NT2/D1 (cell line): ENCODE measurements at regions not wholly inside any gene's neighbourhood (a gene's known extent, or its start where the extent isn't known, plus 50 kb on each side); places are given as distances from the start of the nearest gene placed in this dataset.

Source experiments
- DNase-seq: peaks from one replicate; pipeline ENCODE4 v3.0.0-alpha.2; 2011; ENCODE audit warnings: low read depth, low spot score
- H3K27me3 ChIP-seq: 2 replicates; pipeline ENCODE4 v1.6.0; 2011; ENCODE audit warnings: mild to moderate bottlenecking; ENCODE audit not compliant: insufficient read length, insufficient read depth
- H3K36me3 ChIP-seq: 2 replicates; pipeline ENCODE4 v1.6.1; 2011; ENCODE audit warnings: mild to moderate bottlenecking, low read length, mixed read lengths; ENCODE audit not compliant: insufficient read depth, insufficient read length
- H3K4me1 ChIP-seq: 2 replicates; pipeline ENCODE4 v1.5.1; 2011; ENCODE audit not compliant: insufficient read depth, insufficient read length
- H3K4me3 ChIP-seq: 2 replicates; pipeline ENCODE4 v1.5.1; 2011; ENCODE audit warnings: low read depth; ENCODE audit not compliant: insufficient read length
- H3K9ac ChIP-seq: 2 replicates; pipeline ENCODE4 v1.6.0; 2011; ENCODE audit warnings: low read depth; ENCODE audit not compliant: insufficient read length
- H3K9me3 ChIP-seq: 2 replicates; pipeline ENCODE4 v1.5.1; 2011; ENCODE audit warnings: mild to moderate bottlenecking, low read length; ENCODE audit not compliant: insufficient read depth
- SUZ12 ChIP-seq: IDR thresholded peaks from 2 replicates; pipeline ENCODE4 v1.6.1; 2011; ENCODE audit not compliant: insufficient read length, insufficient read depth; ENCODE audit errors: extremely low read depth
- YY1 ChIP-seq: IDR thresholded peaks from 2 replicates; pipeline ENCODE4 v1.6.1; 2011; ENCODE audit not compliant: insufficient read length, insufficient read depth
- ZNF274 ChIP-seq: IDR thresholded peaks from 2 replicates; pipeline ENCODE4 v1.6.1; 2011; ENCODE audit warnings: mild to moderate bottlenecking, low read depth, low read length

DNA sequence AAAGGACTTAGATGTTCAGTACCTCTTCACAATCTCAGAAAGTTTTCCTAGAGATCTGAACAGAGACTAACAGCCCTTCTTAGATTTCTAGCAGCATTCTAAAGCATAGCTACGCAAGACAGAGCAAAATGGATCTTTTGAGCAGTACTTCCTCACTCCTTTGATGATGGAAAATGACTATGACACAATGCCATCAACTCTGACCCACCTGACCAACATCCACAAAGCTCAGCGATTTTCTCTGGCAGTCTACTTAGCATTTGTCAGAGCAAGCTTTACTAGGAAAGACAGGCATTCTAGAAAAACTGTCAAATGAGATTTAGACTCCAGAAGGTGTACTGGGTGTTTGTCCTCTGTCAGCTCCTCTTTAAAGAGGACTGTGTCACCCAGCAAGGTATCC lies 180.9 kb upstream of the ACVR2A start:
- no peaks in the 10 kb centered on the region for H3K27me3 ChIP-seq
- no peak overlapping the region for H3K4me3 ChIP-seq
- no peaks in the 10 kb centered on the region for H3K9me3 ChIP-seq
- TF ChIP-seq YY1 (no peak), SUZ12 (no peak), ZNF274 (no peak)
- no peak overlapping the region for H3K9ac ChIP-seq
- no peaks in the 10 kb centered on the region for H3K36me3 ChIP-seq
- no peaks in the 10 kb centered on the region for H3K4me1 ChIP-seq
- DNase-seq = no peak

DNA sequence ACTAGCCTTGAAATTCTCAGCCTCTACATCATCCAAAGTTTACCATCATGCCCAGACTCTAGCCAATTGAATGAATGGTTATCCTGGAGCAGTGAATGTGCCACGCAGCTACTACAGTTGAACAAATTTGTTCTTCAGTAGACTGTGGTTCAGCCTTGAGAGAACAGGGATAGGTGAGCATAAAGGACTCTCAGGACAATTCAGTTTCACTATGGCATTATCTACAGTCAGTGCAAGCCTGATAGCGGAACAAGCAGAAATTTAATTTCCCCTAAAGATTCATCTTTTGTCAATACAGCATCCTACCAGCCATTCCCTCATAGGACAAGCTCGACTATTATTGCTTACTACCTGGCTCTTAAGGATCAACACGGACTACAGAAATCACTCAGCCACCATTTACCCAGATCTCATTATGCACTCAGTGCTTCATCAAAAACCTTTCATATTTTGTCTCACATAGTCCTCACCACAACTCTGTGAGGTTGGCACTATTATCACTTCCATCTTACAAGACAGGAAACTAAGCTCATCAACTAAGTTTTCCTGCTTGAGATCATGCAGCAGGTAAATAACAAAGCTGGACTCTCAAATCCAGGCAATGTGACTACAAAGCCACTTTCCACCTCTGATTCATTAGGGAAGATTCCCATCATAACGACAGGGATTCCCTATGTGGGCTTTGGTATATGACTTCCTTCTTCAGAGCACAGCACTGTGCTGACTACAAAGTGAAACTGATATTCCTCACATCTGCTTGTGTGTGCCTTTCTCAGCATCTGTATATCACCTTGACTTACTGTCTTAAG lies 181.5 kb upstream of the ACVR2A start:
- H3K9me3 ChIP-seq = no peaks in the 10 kb centered on the region
- DNase-seq = no peak
- no peak overlapping the region for H3K4me3 ChIP-seq
- no peaks in the 10 kb centered on the region for H3K36me3 ChIP-seq
- TF ChIP-seq SUZ12 = no peak
- no peak for TF ChIP-seq YY1
- TF ChIP-seq ZNF274 = no peak
- H3K9ac ChIP-seq = no peak overlapping the region
- H3K4me1 ChIP-seq = no peaks in the 10 kb centered on the region
- no peaks in the 10 kb centered on the region for H3K27me3 ChIP-seq

DNA sequence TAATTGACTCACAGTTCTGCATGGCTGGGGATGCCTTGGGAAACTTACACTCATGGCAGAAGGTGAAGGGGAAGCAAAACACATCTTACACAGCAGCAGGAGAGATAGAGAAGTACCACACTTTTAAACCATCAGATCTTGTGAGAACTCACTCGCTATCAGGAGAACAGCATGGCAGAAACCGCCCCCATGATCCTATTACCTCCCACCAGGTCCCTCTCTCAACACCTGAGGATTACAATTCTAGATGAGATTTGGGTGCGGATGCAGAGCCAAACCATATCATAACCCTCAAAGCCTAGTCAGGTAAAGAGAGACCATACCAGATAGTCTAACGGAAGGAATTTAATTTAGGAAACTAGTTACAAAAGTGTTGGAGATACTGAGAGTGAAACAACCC lies 182.6 kb upstream of the ACVR2A start:
- H3K4me1 ChIP-seq = no peaks in the 10 kb centered on the region
- H3K9me3 ChIP-seq = no peaks in the 10 kb centered on the region
- no peak for DNase-seq
- TF ChIP-seq ZNF274 (no peak), SUZ12 (no peak), YY1 (no peak)
- H3K9ac ChIP-seq = no peak overlapping the region
- H3K27me3 ChIP-seq = no peaks in the 10 kb centered on the region
- no peaks in the 10 kb centered on the region for H3K36me3 ChIP-seq
- H3K4me3 ChIP-seq = no peak overlapping the region

DNA sequence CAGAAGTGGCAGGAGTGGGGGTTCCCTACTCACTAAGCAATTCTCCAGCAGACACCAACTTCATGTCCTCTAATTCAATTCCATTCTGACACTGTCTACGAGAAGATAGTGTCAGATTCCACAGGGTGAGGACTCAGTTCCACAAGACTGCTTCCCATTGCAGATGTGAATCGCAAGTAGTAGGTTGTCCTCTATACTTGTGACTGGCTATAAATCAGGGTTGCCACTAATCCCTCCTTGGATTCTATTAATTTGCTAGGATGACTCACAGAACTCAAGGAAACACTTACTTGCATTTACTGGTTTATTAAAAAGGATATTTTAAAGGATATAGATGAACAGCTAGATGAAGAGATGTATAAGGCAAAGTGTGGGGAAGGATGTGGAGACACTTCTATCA lies 184.1 kb upstream of the ACVR2A start:
- no peak overlapping the region for H3K9ac ChIP-seq
- no peak overlapping the region for H3K4me3 ChIP-seq
- no peak for TF ChIP-seq YY1
- no peak for TF ChIP-seq ZNF274
- no peak for TF ChIP-seq SUZ12
- DNase-seq = no peak
- no peaks in the 10 kb centered on the region for H3K4me1 ChIP-seq
- no peaks in the 10 kb centered on the region for H3K36me3 ChIP-seq
- H3K27me3 ChIP-seq = no peaks in the 10 kb centered on the region
- H3K9me3 ChIP-seq = no peaks in the 10 kb centered on the region

DNA sequence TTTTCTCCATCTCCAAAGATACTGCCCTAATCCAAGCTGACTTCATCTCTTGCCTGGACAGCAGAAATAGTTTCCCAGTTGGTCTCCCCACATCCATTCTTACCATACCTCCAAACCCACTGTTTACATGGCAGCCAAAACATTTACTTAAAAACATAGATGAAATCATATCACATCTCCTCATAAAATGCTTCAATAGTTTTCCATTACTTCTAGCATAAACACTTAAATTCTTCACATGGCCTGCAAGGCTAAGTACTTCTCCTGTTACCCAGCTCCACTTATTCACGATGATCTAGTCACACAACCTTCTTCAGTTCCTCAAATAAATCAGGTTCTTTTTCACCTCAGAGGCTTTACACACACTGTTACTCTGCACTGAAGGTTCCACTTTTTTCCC lies 185.8 kb upstream of the ACVR2A start:
- Histone ChIP-seq H3K36me3 (no peaks in the 10 kb centered on the region), H3K9me3 (no peaks in the 10 kb centered on the region), H3K27me3 (no peaks in the 10 kb centered on the region), H3K4me3 (no peak overlapping the region), H3K4me1 (no peaks in the 10 kb centered on the region), H3K9ac (no peak overlapping the region)
- TF ChIP-seq YY1 = no peak
- TF ChIP-seq ZNF274 = no peak
- no peak for TF ChIP-seq SUZ12
- DNase-seq = no peak

DNA sequence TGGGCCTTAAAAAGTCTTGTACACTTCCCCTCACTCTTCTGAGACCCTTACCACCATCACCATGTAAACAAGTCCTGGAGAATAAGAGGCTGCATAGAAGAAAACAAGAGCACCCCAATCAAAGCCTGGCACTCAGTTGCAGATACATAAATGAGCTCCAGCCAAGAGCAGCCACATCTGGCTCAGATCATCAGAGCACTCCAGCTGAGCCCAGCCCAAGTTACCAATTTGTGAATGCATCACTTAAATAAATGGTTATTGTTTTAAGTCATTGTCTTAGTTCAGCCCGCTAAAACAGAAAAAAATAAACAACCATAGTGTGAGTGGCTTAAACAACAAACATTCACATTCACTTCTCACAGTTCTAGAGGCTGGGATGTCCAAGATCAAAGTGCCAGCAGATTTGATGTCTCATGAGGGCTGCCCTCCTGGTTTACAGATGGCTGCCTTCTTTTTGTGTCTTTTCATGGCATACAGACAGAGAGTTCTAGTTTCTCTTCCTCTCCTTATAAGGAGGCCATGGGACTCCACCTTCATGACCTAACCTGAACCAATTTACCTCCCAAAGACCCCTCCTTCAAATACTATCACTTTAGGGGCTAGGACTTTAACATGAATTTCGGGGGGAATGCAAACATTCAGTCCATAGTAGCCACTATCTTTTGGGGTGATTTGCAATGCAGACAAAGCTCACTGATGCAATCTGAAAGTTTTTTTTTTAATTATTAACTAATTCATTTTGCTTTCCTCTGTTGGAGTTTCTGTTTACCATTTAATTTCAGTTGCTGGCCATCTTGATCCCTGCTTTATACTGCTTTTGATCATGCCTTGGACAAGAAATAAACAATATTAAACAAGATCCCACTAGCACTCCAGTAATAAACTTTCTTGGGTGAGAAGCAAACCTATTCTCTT lies 187.5 kb upstream of the ACVR2A start:
- no peak overlapping the region for H3K4me3 ChIP-seq
- no peak for TF ChIP-seq YY1
- TF ChIP-seq SUZ12 = no peak
- TF ChIP-seq ZNF274 = no peak
- H3K4me1 ChIP-seq = no peaks in the 10 kb centered on the region

DNA sequence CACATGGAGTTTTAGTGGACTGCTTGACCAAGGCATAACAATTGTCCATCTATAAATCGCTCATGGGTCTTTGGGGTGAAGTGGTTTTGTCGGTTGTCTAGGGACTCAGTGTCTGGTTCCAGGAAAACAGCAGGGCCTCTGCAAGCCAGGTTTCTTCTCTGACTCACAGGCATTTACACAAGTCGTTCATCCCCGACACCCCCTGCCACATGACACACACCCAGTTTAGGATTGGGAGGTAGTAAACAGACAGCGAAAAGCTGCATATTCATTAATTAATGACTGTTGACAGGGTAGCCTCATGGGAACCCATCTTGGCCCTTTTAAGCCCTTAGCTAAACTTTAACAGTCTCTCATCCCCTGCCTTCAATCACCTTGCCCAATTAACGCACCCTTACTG lies 194.8 kb upstream of the ACVR2A start:
- no peak for DNase-seq
- H3K9me3 ChIP-seq = no peaks in the 10 kb centered on the region
- H3K4me3 ChIP-seq = no peak overlapping the region
- H3K36me3 ChIP-seq = no peaks in the 10 kb centered on the region
- H3K9ac ChIP-seq = no peak overlapping the region
- no peaks in the 10 kb centered on the region for H3K4me1 ChIP-seq
- H3K27me3 ChIP-seq = no peaks in the 10 kb centered on the region
- no peak for TF ChIP-seq YY1
- no peak for TF ChIP-seq SUZ12
- TF ChIP-seq ZNF274 = no peak

More for the DNA sequence above, 187.5 kb upstream of the ACVR2A start:
- no peak for DNase-seq
- Histone ChIP-seq H3K36me3 (no peaks in the 10 kb centered on the region), H3K27me3 (no peaks in the 10 kb centered on the region), H3K9me3 (no peaks in the 10 kb centered on the region), H3K9ac (no peak overlapping the region)
